ENCODE measurements at regions not wholly inside any gene's neighbourhood (a gene's known extent, or its start where the extent isn't known, plus 50 kb on each side); places are given as distances from the start of the nearest gene placed in this dataset.
"Not testable (repeated sequence)": the region's sequence is repeated elsewhere in the genome, so short reads cannot be mapped to it uniquely, and the experiment has no call there.

GRCh38 chr11:116325247-116325646 lies 447.5 kb downstream of the BUD13 start:
- Histone ChIP-seq H3K4me1 (no peaks in the 10 kb centered on the region), H3K36me3 (no peaks in the 10 kb centered on the region), H3K27me3 (no peaks in the 10 kb centered on the region), H3K27ac (no peak overlapping the region), H3K4me3 (no peak overlapping the region), H3K9me3 (no peaks in the 10 kb centered on the region)
- no peak for DNase-seq
- TF ChIP-seq, protein P1, sequence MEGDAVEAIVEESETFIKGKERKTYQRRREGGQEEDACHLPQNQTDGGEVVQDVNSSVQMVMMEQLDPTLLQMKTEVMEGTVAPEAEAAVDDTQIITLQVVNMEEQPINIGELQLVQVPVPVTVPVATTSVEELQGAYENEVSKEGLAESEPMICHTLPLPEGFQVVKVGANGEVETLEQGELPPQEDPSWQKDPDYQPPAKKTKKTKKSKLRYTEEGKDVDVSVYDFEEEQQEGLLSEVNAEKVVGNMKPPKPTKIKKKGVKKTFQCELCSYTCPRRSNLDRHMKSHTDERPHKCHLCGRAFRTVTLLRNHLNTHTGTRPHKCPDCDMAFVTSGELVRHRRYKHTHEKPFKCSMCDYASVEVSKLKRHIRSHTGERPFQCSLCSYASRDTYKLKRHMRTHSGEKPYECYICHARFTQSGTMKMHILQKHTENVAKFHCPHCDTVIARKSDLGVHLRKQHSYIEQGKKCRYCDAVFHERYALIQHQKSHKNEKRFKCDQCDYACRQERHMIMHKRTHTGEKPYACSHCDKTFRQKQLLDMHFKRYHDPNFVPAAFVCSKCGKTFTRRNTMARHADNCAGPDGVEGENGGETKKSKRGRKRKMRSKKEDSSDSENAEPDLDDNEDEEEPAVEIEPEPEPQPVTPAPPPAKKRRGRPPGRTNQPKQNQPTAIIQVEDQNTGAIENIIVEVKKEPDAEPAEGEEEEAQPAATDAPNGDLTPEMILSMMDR (IDR thresholded peaks at IDR 0.05) = no peak
- TF ChIP-seq POLR2A (IDR thresholded peaks at IDR 0.05) (no peak), POLR2AphosphoS5 (IDR thresholded peaks at IDR 0.05) (no peak), EP300 (IDR thresholded peaks at IDR 0.05) (no peak)
- intact Hi-C loops (cut with DNase I) = no loop called here
- WGBS, 2 donors = 60 to 83% methylated on average over 3 of the region's 3 CpGs

DNA sequence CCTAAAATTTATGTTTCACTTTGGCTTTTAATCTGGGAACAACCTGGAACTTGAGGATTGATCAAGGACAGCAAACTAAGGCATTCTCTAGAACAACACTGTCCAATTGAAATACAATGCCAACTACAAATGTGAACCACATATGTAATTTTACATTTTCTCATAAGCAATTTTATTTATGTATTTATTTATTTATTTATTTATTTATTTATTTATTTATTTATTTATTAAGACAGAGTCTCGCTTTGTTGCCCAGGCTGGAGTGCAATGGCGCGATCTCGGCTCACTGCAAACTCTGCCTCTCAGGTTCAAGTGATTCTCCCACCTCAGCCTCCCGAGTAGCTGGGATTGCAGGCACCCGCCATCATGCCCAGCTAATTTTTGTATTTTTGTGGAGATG lies 448.7 kb downstream of the BUD13 start:
- intact Hi-C loops (cut with DNase I) = not testable (repeated sequence)

DNA sequence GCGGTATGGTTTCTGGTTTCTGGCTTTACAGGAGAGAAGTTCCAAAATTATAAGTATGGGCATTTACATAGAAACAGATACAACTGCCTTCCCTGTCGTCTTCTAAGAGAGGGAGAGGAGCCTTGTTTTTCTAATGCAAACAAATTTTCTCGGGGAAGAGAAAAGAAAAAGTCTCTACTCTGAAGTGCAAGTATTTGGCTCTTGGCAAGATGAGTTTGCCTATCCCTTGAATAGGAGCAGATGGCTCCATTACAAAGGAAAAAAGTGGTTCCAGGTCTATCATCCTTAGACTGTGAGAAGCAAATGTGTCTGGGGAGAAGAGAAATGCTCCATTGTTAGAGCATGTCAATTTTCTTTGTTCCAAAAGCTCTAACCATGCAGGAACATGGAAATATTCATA lies 455.6 kb downstream of the BUD13 start:
- intact Hi-C loops (cut with DNase I) = no loop called here
- peaks cover 0 to 19% (median 15%) of the 10 kb centered on the region in 4 donors for H3K4me1 ChIP-seq
- H3K27ac ChIP-seq = no peak overlapping the region
- no peaks in the 10 kb centered on the region for H3K36me3 ChIP-seq
- H3K9me3 ChIP-seq = no peaks in the 10 kb centered on the region
- no peak for DNase-seq
- no peak for TF ChIP-seq EP300 (IDR thresholded peaks at IDR 0.05)
- TF ChIP-seq, protein P1 (IDR thresholded peaks at IDR 0.05) = no peak
- no peak for TF ChIP-seq POLR2A (IDR thresholded peaks at IDR 0.05)
- TF ChIP-seq POLR2AphosphoS5 (IDR thresholded peaks at IDR 0.05) = no peak
- no peak overlapping the region for H3K4me3 ChIP-seq
- no peaks in the 10 kb centered on the region for H3K27me3 ChIP-seq
- 68 to 80% methylated on average over 3 of the region's 3 CpGs for WGBS, 2 donors

More for the DNA sequence above, 448.7 kb downstream of the BUD13 start:
- 95% methylated on average over 6 of the region's 6 CpGs for WGBS, 2 donors
- not testable (repeated sequence) for H3K4me1 ChIP-seq, H3K27ac ChIP-seq, H3K36me3 ChIP-seq, H3K27me3 ChIP-seq, H3K4me3 ChIP-seq, DNase-seq, H3K9me3 ChIP-seq

- Histone ChIP-seq H3K27me3 (no peaks in the 10 kb centered on the region), H3K9me3 (no peaks in the 10 kb centered on the region), H3K4me1 (peaks cover 0 to 29% (median 17%) of the 10 kb centered on the region in 4 donors), H3K36me3 (no peaks in the 10 kb centered on the region), H3K27ac (no peak overlapping the region), H3K4me3 (no peak overlapping the region)
- intact Hi-C loops (cut with DNase I) = no loop called here
- DNase-seq = no peak
- no peak for TF ChIP-seq POLR2AphosphoS5 (IDR thresholded peaks at IDR 0.05)
- TF ChIP-seq, protein P1 (IDR thresholded peaks at IDR 0.05) = no peak
- no peak for TF ChIP-seq EP300 (IDR thresholded peaks at IDR 0.05)
- TF ChIP-seq POLR2A (IDR thresholded peaks at IDR 0.05) = no peak
These were observed 458.8 kb downstream of the BUD13 start for GRCh38 chr11:116314006-116314405.

GRCh38 chr11:116312570-116313391 lies 460.0 kb downstream of the BUD13 start:
- peak in 3 of 4 donors; percentile 26 to 52 (median 48) for TF ChIP-seq POLR2AphosphoS5 (IDR thresholded peaks at IDR 0.05)
- no peak for TF ChIP-seq EP300 (IDR thresholded peaks at IDR 0.05)
- TF ChIP-seq, protein P1 (IDR thresholded peaks at IDR 0.05) = no peak
- no peak for TF ChIP-seq POLR2A (IDR thresholded peaks at IDR 0.05)
- H3K27ac ChIP-seq = peak overlapping the region in 3 of 4 donors; percentile 44 to 59 (median 44)
- no peak overlapping the region for H3K4me3 ChIP-seq
- peak; percentile 93 for DNase-seq
- 29 to 41% methylated on average over 15 of the region's 15 CpGs for WGBS, 2 donors
- H3K36me3 ChIP-seq = no peaks in the 10 kb centered on the region
- no peaks in the 10 kb centered on the region for H3K9me3 ChIP-seq
- H3K27me3 ChIP-seq = no peaks in the 10 kb centered on the region
- peaks cover 0 to 29% (median 17%) of the 10 kb centered on the region in 4 donors for H3K4me1 ChIP-seq
- intact Hi-C loops (cut with DNase I) = no loop called here
